A673 (cell line): ENCODE measurements at regions not wholly inside any gene's neighbourhood (a gene's known extent, or its start where the extent isn't known, plus 50 kb on each side); places are given as distances from the start of the nearest gene placed in this dataset.

Experiments used
- CTCF ChIP-seq: fragments of 300-800, 200-600 bp; sonication (generic); conservative IDR thresholded peaks from 2 replicates; pipeline ENCODE4 v1.5.1; 2017; ENCODE audit warnings: low read depth, mild to moderate bottlenecking, antibody characterized with exemption, low read length, moderate library complexity, mixed read lengths
- EZH2 ChIP-seq: fragments of 200-600 bp; sonication (generic); IDR thresholded peaks from 2 replicates; pipeline ENCODE4 v1.6.1; 2017; ENCODE audit warnings: borderline replicate concordance, low read depth, mild to moderate bottlenecking, mixed read lengths, antibody characterized with exemption, low read length; ENCODE audit not compliant: poor library complexity, severe bottlenecking

DNA sequence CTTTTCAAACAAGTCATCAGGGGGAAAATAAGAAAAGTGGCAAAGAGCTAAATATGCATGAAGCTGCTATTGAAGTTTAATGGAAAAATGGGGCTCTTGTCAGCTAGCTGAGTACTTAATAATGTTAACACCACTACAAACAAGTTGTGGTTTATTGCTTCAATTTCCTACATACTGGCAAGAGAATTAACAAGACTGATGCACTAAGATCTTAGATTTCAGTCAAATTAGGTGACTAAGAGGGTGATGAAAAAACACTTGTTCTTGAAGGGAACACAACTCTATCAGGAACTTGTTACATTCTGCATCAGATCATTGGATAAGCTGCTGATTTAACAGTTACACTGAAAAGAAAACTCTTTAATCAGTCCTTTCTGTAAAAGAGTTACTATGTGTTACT is 234.6 kb upstream of the AFF2 start:
- TF ChIP-seq CTCF: no peak
- no peak for TF ChIP-seq EZH2
